ENCODE measurements at regions not wholly inside any gene's neighbourhood (a gene's known extent, or its start where the extent isn't known, plus 50 kb on each side); places are given as distances from the start of the nearest gene placed in this dataset.

- Histone ChIP-seq H3K27ac (no peak overlapping the region), H3K9me3 (no peaks in the 10 kb centered on the region), H3K36me3 (no peaks in the 10 kb centered on the region), H3K4me1 (peaks cover 0 to 8% (median 1%) of the 10 kb centered on the region in 12 donors), H3K4me3 (no peak overlapping the region), H3K27me3 (no peaks in the 10 kb centered on the region)
- DNase-seq (no peak), ATAC-seq (peak in 2 of 4 donors; percentile 32 to 51)
- intact Hi-C loops (cut with DNase I), result loop anchor here in 1 of 10 donors (10.0 kb wide), 1 partner anchor 138 kb away; the partner anchor contains the start of gene BLTP1
- WGBS, 4 donors, result 11 to 20% (median 14%) methylated on average over 2 of the region's 2 CpGs
- no peak for TF ChIP-seq POLR2A (IDR thresholded peaks at IDR 0.05)
- TF ChIP-seq CTCF (IDR thresholded peaks at IDR 0.05), result no peak
Measured at GRCh38 chr4:122017296-122017695, 65.4 kb upstream of the TRPC3 start.

GRCh38 chr4:122015203-122015602, 63.3 kb upstream of the TRPC3 start:
- DNase-seq (no peak), ATAC-seq (peak; percentile 55 to 80 (median 57))
- H3K27ac ChIP-seq, result no peak overlapping the region
- peaks cover 0 to 8% (median 1%) of the 10 kb centered on the region in 12 donors for H3K4me1 ChIP-seq
- TF ChIP-seq POLR2A (IDR thresholded peaks at IDR 0.05) (no peak), CTCF (IDR thresholded peaks at IDR 0.05) (no peak)
- intact Hi-C loops (cut with DNase I), result loop anchor here in 1 of 10 donors (10.0 kb wide), 1 partner anchor 140 kb away; the partner anchor contains the start of gene BLTP1
- WGBS, 4 donors, result 44 to 64% (median 59%) methylated on average over 3 of the region's 3 CpGs
- no peaks in the 10 kb centered on the region for H3K36me3 ChIP-seq
- no peak overlapping the region for H3K4me3 ChIP-seq
- H3K9me3 ChIP-seq, result no peaks in the 10 kb centered on the region
- no peaks in the 10 kb centered on the region for H3K27me3 ChIP-seq

GRCh38 chr4:122012735-122013134, 60.9 kb upstream of the TRPC3 start:
- no peak overlapping the region for H3K27ac ChIP-seq
- 41 to 62% (median 49%) methylated on average over 2 of the region's 2 CpGs for WGBS, 4 donors
- no peaks in the 10 kb centered on the region for H3K27me3 ChIP-seq
- TF ChIP-seq POLR2A (IDR thresholded peaks at IDR 0.05), result no peak
- TF ChIP-seq CTCF (IDR thresholded peaks at IDR 0.05), result no peak
- ATAC-seq, result no peak
- intact Hi-C loops (cut with DNase I), result loop anchor here in 1 of 10 donors (10.0 kb wide), 1 partner anchor 142 kb away; the partner anchor contains the start of gene BLTP1
- no peak overlapping the region for H3K4me3 ChIP-seq
- H3K36me3 ChIP-seq, result no peaks in the 10 kb centered on the region
- peaks cover 0 to 8% (median 1%) of the 10 kb centered on the region in 12 donors for H3K4me1 ChIP-seq
- DNase-seq, result no peak
- no peaks in the 10 kb centered on the region for H3K9me3 ChIP-seq

- no peaks in the 10 kb centered on the region for H3K27me3 ChIP-seq
- H3K4me3 ChIP-seq, result no peak overlapping the region
- intact Hi-C loops (cut with DNase I), result loop anchor here in 1 of 10 donors (10.0 kb wide), 1 partner anchor 144 kb away; the partner anchor contains the start of gene BLTP1
- TF ChIP-seq CTCF (IDR thresholded peaks at IDR 0.05) (no peak), POLR2A (IDR thresholded peaks at IDR 0.05) (no peak)
- no peaks in the 10 kb centered on the region for H3K36me3 ChIP-seq
- DNase-seq (no peak), ATAC-seq (no peak)
- H3K4me1 ChIP-seq, result peaks cover 0 to 3% (median 0%) of the 10 kb centered on the region in 12 donors
- no peaks in the 10 kb centered on the region for H3K9me3 ChIP-seq
- WGBS, 4 donors, result 75 to 87% (median 79%) methylated on average over 3 of the region's 3 CpGs
- H3K27ac ChIP-seq, result no peak overlapping the region
Measured at GRCh38 chr4:122010610-122011009, 58.8 kb upstream of the TRPC3 start.

Data from heart left ventricle (tissue), 16 donors.